Pancreas (tissue), 10 donors: ENCODE measurements at regions not wholly inside any gene's neighbourhood (a gene's known extent, or its start where the extent isn't known, plus 50 kb on each side); places are given as distances from the start of the nearest gene placed in this dataset.

ENCODE experiments used
- ATAC-seq, 4 donors: fragments of 200-7000 bp; cut with Tn5 transposase; one replicate each; pipeline versions ENCODE4 v1.8.0 to v1.9.1; 2020; ENCODE audit warnings: mild to moderate bottlenecking in 4 of 4, moderate library complexity in 4 of 4
- DNase-seq, 6 donors: peaks; one replicate each; pipeline ENCODE4 v3.0.0-alpha.2; 2020
- FAIRE-seq: peaks from 2 replicates; lab custom pipeline; 2012; peaks lifted over from hg19 to GRCh38; lab: Jason Lieb, UNC
- H3K27ac ChIP-seq, 4 donors: fragments of 200-600 bp; sonication (generic); 1 replicate in 3 of 4; 2 replicates in 1 of 4; pipeline versions ENCODE4 v1.5.0 to v1.8.0; 2020
- H3K27me3 ChIP-seq, 4 donors: fragments of 200-600 bp; one replicate each; pipeline ENCODE4 v1.8.0; 2021
- H3K36me3 ChIP-seq, 3 donors: fragments of 200-600 bp; sonication (generic) in 1 of 3; one replicate each; pipeline versions ENCODE4 v1.5.0 to v1.8.0; 2020 to 2021
- H3K4me1 ChIP-seq, 3 donors: fragments of 200-600 bp; one replicate each; pipeline ENCODE4 v1.8.0; 2021
- H3K4me3 ChIP-seq, 4 donors: fragments of 200-600 bp; sonication (generic) in 2 of 4; one replicate each; pipeline versions ENCODE4 v1.5.0 to v1.8.0; 2020 to 2021
- H3K9me3 ChIP-seq, 4 donors: fragments of 200-600 bp; one replicate each; pipeline ENCODE4 v1.8.0; 2021
- CTCF ChIP-seq, 4 donors: fragments of 200-600 bp; sonication (generic) in 3 of 4; IDR thresholded peaks; one replicate each; pipeline versions ENCODE4 v1.5.0 to v1.8.0; 2021; ENCODE audit warnings: antibody characterized with exemption in 4 of 4
- WGBS, 2 donors: extraction: QIAGEN DNeasy Blood & Tissue Kit; methylation state at CpG; one replicate each; pipeline ENCODE4 v1.1.7; 2013; 5-methylcytosine and 5-hydroxymethylcytosine counted together
- intact Hi-C, 3 donors: fragments of 100-400 bp; cut with DNase I; formaldehyde crosslinking; loops; one replicate each; pipeline versions ENCODE4 v1.11.1 to v1.14.2; 2022
- donor health status: healthy with polysubstance abuse.
- donor health status: DM: no; HTN: no; CAD: no; lungs with moderate emphysema.
- donor health status: DM: no; HTN: no; CAD: no.
- donor health status: control.
- donor health status: control.
- donor health status: Bipolar disorder and iron deficiency.
- donor health status: DM: yes; HTN: yes; CAD: no.
- donor health status: DM: no; HTN: no; CAD: no.
- donor health status: DM: no; HTN: no; CAD: no.
- donor health status: DM: yes; HTN: yes; CAD: no.

- Histone ChIP-seq H3K9me3 (no peaks in the 10 kb centered on the region), H3K4me1 (no peaks in the 10 kb centered on the region), H3K27me3 (no peaks in the 10 kb centered on the region), H3K27ac (no peak overlapping the region), H3K36me3 (no peaks in the 10 kb centered on the region), H3K4me3 (no peak overlapping the region)
- intact Hi-C loops: no loop called here
- no peak for ATAC-seq
- no peak for TF ChIP-seq CTCF (IDR thresholded peaks at IDR 0.05)
- no peak for FAIRE-seq
- WGBS, 2 donors: 63 to 70% methylated on average over 1 of the region's 1 CpG
- no peak for DNase-seq
Observed at GRCh38 chr13:99768986-99769385, 202.6 kb downstream of the ZIC5 start.

GRCh38 chr13:99766641-99767045 lies 204.9 kb downstream of the ZIC5 start:
- intact Hi-C loops: no loop called here
- no peak for TF ChIP-seq CTCF (IDR thresholded peaks at IDR 0.05)
- Histone ChIP-seq H3K27ac (no peak overlapping the region), H3K27me3 (no peaks in the 10 kb centered on the region), H3K9me3 (no peaks in the 10 kb centered on the region), H3K36me3 (no peaks in the 10 kb centered on the region), H3K4me1 (no peaks in the 10 kb centered on the region), H3K4me3 (no peak overlapping the region)
- FAIRE-seq: no peak
- DNase-seq: no peak
- WGBS, 2 donors: 58 to 69% methylated on average over 2 of the region's 2 CpGs
- no peak for ATAC-seq

GRCh38 chr13:99765869-99766268 lies 205.7 kb downstream of the ZIC5 start:
- H3K27me3 ChIP-seq: no peaks in the 10 kb centered on the region
- ATAC-seq (no peak), DNase-seq (no peak), FAIRE-seq (no peak)
- no peak for TF ChIP-seq CTCF (IDR thresholded peaks at IDR 0.05)
- H3K9me3 ChIP-seq: no peaks in the 10 kb centered on the region
- H3K4me3 ChIP-seq: no peak overlapping the region
- WGBS, 2 donors: 92% methylated on average over 2 of the region's 2 CpGs
- no peak overlapping the region for H3K27ac ChIP-seq
- no peaks in the 10 kb centered on the region for H3K36me3 ChIP-seq
- no peaks in the 10 kb centered on the region for H3K4me1 ChIP-seq
- intact Hi-C loops: no loop called here

GRCh38 chr13:99760456-99760855 lies 211.1 kb downstream of the ZIC5 start:
- no peak overlapping the region for H3K4me3 ChIP-seq
- intact Hi-C loops: no loop called here
- H3K4me1 ChIP-seq: no peaks in the 10 kb centered on the region
- DNase-seq (no peak), FAIRE-seq (no peak), ATAC-seq (no peak)
- no peak overlapping the region for H3K27ac ChIP-seq
- H3K27me3 ChIP-seq: no peaks in the 10 kb centered on the region
- H3K9me3 ChIP-seq: no peaks in the 10 kb centered on the region
- no peaks in the 10 kb centered on the region for H3K36me3 ChIP-seq
- no peak for TF ChIP-seq CTCF (IDR thresholded peaks at IDR 0.05)

GRCh38 chr13:99759163-99759552 lies 212.4 kb downstream of the ZIC5 start:
- no peak for ATAC-seq
- WGBS, 2 donors: 94 to 100% methylated on average over 2 of the region's 2 CpGs
- intact Hi-C loops: no loop called here
- no peak for FAIRE-seq
- H3K36me3 ChIP-seq: no peaks in the 10 kb centered on the region
- H3K4me1 ChIP-seq: no peaks in the 10 kb centered on the region
- no peaks in the 10 kb centered on the region for H3K9me3 ChIP-seq
- TF ChIP-seq CTCF (IDR thresholded peaks at IDR 0.05): no peak
- no peak overlapping the region for H3K27ac ChIP-seq
- no peaks in the 10 kb centered on the region for H3K27me3 ChIP-seq
- H3K4me3 ChIP-seq: no peak overlapping the region
- no peak for DNase-seq
